ENCODE measurements at regions not wholly inside any gene's neighbourhood (a gene's known extent, or its start where the extent isn't known, plus 50 kb on each side); places are given as distances from the start of the nearest gene placed in this dataset.

GRCh38 chr14:71318097-71318459 lies 410.8 kb downstream of the PCNX1 start:
- TF ChIP-seq POLR2AphosphoS5 (IDR thresholded peaks at IDR 0.05) (no peak), EP300 (conservative IDR thresholded peaks at IDR 0.05; ENCODE audit: poor library complexity, severe bottlenecking) (no peak), EZH2 (IDR thresholded peaks at IDR 0.05; ENCODE audit: borderline replicate concordance, insufficient read depth, low read length, poor library complexity, severe bottlenecking) (no peak), RAD21 (conservative IDR thresholded peaks at IDR 0.05) (no peak), SMC3 (conservative IDR thresholded peaks at IDR 0.05; ENCODE audit: poor library complexity) (no peak), CTCF (IDR thresholded peaks at IDR 0.05; ENCODE audit: poor library complexity, severe bottlenecking) (no peak), TAF1 (IDR thresholded peaks at IDR 0.05; ENCODE audit: low read depth) (no peak), REST (IDR thresholded peaks at IDR 0.05; ENCODE audit: borderline replicate concordance) (no peak), MXI1 (conservative IDR thresholded peaks at IDR 0.05; ENCODE audit: poor library complexity, severe bottlenecking) (no peak)

GRCh38 chr14:71319666-71320065 lies 412.4 kb downstream of the PCNX1 start:
- Histone ChIP-seq H2AFZ (ENCODE audit: low read depth, low read length) (peak overlapping the region; percentile 0), H3K36me3 (ENCODE audit: insufficient read depth, low read length) (no peaks in the 10 kb centered on the region), H3K4me3 (ENCODE audit: low read length) (peak overlapping the region; percentile 83), H3K4me2 (ENCODE audit: low read length) (peak overlapping the region; percentile 60), H3K27me3 (ENCODE audit: insufficient read depth, low read depth, low read length) (no peaks in the 10 kb centered on the region), H3K79me2 (replicated peaks; ENCODE audit: insufficient read depth, low read length) (peaks cover 14% of the 10 kb centered on the region), H3K9me3 (ENCODE audit: low read length) (no peaks in the 10 kb centered on the region), H3K27ac (ENCODE audit: low read length) (no peak overlapping the region), H3K9me2 (ENCODE audit: insufficient read depth, low read length) (no peaks in the 10 kb centered on the region), H4K20me1 (ENCODE audit: insufficient read depth) (no peaks in the 10 kb centered on the region), H3K9ac (ENCODE audit: low read length) (peak overlapping the region; percentile 50), H3F3A (ENCODE audit: insufficient read depth, low read length, poor library complexity, severe bottlenecking) (no peaks in the 10 kb centered on the region)
- TF ChIP-seq EZH2 (IDR thresholded peaks at IDR 0.05; ENCODE audit: borderline replicate concordance, insufficient read depth, low read length, poor library complexity, severe bottlenecking), result no peak
- TF ChIP-seq POLR2AphosphoS5 (IDR thresholded peaks at IDR 0.05), result no peak
- TF ChIP-seq SMC3 (conservative IDR thresholded peaks at IDR 0.05; ENCODE audit: poor library complexity), result no peak
- no peak for TF ChIP-seq MXI1 (conservative IDR thresholded peaks at IDR 0.05; ENCODE audit: poor library complexity, severe bottlenecking)
- TF ChIP-seq EP300 (conservative IDR thresholded peaks at IDR 0.05; ENCODE audit: poor library complexity, severe bottlenecking), result no peak
- no peak for TF ChIP-seq TAF1 (IDR thresholded peaks at IDR 0.05; ENCODE audit: low read depth)

More at GRCh38 chr14:71318097-71318459, 410.8 kb downstream of the PCNX1 start:
- Histone ChIP-seq H3K4me3 (ENCODE audit: low read length) (no peak overlapping the region), H3K27ac (ENCODE audit: low read length) (no peak overlapping the region), H3K9ac (ENCODE audit: low read length) (no peak overlapping the region), H3K4me2 (ENCODE audit: low read length) (no peak overlapping the region), H3K79me2 (replicated peaks; ENCODE audit: insufficient read depth, low read length) (peaks cover under 1% of the 10 kb centered on the region), H4K20me1 (ENCODE audit: insufficient read depth) (no peaks in the 10 kb centered on the region), H3K27me3 (ENCODE audit: insufficient read depth, low read depth, low read length) (no peaks in the 10 kb centered on the region), H2AFZ (ENCODE audit: low read depth, low read length) (no peak overlapping the region), H3K9me2 (ENCODE audit: insufficient read depth, low read length) (no peaks in the 10 kb centered on the region), H3K9me3 (ENCODE audit: low read length) (no peaks in the 10 kb centered on the region), H3K36me3 (ENCODE audit: insufficient read depth, low read length) (no peaks in the 10 kb centered on the region), H3F3A (ENCODE audit: insufficient read depth, low read length, poor library complexity, severe bottlenecking) (no peaks in the 10 kb centered on the region)
